IPS-NIHi7 (cell line): ENCODE measurements at regions not wholly inside any gene's neighbourhood (a gene's known extent, or its start where the extent isn't known, plus 50 kb on each side); places are given as distances from the start of the nearest gene placed in this dataset.
"Not testable (repeated sequence)": the region's sequence is repeated elsewhere in the genome, so short reads cannot be mapped to it uniquely, and the experiment has no call there.

Experiments
- DNase-seq: peaks from one replicate; pipeline ENCODE4 v3.0.0; 2012; ENCODE audit warnings: mixed read lengths; ENCODE audit errors: extremely low spot score

DNA sequence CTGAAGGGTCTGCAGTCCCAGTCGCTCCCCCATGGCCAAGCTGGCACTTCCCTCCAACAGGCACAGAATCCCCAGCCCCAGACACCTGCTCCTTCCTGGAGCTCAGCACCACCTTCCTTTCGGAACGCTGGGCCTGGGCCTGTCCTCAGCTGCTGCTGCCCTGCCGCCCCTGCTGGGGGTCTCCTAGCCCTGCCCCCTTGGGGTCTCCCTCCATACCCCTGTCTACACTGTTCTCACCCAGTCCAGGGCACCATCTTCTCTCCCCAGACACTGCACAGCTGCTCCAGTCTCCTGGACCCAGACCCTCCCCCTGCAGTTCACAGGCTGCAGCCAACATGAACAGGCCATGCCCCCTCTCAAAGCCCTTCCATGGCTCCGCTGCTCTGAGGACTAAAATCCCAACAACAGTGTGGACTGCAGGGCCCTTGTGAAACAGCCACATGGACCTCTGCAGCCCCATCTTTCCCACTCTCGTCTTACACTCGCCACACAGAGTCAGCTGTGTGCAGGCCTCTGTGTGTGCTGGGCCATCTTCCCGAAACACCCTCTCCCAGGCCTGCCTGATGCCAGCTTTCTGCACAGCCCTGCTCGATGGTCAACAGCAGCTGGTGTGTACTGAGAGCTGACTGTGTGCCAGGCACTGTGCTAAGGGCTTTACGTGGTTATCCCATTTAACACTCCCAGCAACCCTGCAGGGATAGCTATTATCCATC is 361.3 kb downstream of the MATN1 start:
- DNase-seq, result not testable (repeated sequence)

GRCh38 chr1:30360753-30361152 is 362.6 kb downstream of the MATN1 start:
- DNase-seq, result no peak

GRCh38 chr1:30360281-30360680 is 363.1 kb downstream of the MATN1 start:
- no peak for DNase-seq

DNA sequence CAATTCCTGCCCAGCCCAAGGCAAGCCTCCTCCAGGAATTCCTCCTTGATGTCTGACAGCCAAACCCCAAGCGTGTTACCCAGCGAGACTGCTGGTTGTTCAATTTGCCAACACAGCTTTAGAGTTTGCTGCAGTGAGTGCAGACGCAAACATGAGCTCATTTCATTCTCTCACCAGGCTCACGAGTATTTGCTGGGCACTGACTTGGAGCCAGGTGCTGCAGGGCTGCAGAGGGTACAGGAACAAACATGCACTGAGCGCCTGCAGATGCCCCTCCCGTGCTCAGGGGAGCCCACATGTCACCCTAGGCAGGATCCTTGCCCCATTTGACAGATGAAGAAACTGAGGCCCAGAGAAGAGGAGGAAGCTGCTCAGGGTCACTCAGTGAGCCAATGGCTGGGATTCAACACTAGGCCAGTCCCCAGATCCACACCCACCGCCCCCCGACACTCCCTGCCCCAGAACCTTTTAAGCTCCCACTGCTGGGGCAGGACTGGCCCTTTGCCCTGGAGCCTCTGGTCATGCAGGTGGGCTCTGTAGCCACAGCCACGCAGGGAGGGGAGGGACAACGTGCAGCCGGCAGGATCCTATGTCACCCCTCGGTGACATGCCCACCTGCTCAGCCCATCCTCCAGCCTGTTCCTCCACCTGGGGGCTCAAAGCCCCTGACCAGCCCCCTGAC is 363.7 kb downstream of the MATN1 start:
- DNase-seq, result no peak

DNA sequence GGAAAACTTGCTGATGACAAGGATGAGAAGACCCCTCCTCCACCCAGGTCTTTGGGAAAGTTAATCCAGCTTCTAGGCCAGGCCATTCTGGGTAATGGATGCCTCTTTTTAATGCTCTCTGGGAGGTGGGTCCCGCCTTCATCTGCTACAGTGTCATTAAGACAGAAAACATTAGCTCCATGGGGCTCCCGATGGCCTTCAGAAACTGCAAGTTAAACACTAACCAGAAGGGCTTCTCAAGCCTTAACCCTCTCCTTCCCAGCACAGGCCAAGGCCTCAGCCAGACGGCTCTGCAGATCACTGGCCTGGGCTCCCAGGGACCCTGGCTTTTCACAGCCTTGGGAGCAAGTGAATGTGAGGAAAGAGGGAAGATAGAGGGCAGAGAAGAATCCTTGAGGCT is 364.9 kb downstream of the MATN1 start:
- DNase-seq, result no peak

GRCh38 chr1:30356839-30357238 is 366.5 kb downstream of the MATN1 start:
- no peak for DNase-seq

DNA sequence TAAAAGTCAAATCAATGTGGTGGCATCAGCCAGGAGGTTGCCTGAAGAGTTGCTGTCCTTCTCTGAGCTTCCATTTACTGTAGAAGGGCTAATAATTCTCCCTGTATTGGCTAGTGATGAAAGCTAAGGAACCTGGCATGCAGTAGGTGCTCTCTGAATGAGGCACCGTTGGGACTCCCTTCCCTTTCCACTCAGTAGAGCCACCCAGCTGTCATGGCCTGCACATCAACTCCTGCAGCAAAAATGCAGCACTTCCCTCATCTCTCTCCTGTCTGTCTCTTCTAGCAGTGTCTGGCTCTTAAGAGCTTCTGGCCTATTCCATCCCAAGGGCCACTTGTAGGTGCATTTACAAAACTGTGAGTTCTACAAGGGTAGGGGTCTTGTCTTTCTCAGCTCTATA is 369.0 kb downstream of the MATN1 start:
- DNase-seq, result no peak

DNA sequence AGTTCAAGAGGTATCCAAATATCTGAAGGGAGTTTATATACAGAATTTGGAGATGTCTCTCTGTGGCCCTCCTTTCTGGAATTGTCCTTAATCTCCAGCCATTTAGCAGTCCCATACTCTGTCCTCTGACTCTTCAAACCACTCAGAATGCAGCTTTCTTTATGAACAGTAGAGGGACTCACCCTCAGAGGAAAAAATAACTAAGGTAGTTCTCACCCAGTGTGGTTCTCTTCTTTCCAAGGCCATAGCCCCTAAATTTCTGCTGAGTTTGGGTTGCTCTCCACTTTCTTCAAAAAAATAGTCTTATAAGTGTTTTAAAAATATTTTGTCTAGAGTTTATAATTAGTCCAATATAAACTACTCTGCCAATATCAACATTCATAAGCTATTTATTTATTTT is 369.7 kb downstream of the MATN1 start:
- peak; percentile 41 for DNase-seq

DNA sequence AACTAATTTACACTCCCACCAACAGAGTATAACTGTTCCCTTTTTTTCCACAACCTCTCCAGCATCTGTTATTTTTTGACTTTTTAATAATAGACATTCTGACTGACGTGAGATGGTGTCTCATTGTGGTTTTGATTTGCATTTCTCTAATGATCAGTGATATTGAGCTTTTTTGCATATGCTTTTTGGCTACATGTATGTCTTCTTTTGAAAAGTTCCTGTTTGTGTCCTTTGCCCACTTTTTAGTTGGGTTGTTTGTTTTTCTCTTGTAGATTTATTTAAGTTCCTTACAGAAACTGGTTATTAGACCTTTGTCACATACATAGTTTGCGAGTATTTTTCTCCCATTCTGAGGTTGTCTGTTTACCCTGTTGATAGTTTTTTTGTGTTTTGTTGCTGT is 375.2 kb downstream of the MATN1 start:
- no peak for DNase-seq

DNA sequence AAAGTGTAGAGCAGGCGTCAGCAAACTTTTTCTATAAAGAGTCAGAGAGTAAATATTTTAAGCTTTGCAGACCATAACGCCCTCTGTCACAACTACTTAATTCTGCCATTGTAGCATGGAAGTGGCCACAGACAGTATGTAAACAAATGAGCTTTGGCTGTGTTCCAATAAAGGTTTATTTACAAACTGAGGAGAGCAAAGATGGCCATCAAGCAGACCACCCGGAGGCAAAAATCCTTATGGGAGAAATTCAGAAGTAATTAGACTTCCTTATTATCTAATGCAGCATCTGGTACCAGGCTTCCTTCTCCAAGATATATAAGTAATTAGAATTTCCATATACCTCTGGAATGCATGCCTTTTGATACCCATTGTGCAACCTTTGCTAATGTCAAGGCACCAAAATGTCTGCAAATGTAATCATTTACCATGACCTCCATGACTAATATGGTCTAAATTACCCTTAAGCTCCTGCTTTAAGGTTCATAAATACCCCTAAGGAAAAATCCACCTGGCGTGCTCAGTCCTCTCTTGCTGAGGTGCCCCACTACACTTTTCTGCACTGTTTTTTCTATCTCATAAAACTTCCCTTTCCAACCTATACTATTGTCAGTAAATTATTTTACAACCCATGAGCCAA is 377.8 kb downstream of the MATN1 start:
- no peak for DNase-seq

DNA sequence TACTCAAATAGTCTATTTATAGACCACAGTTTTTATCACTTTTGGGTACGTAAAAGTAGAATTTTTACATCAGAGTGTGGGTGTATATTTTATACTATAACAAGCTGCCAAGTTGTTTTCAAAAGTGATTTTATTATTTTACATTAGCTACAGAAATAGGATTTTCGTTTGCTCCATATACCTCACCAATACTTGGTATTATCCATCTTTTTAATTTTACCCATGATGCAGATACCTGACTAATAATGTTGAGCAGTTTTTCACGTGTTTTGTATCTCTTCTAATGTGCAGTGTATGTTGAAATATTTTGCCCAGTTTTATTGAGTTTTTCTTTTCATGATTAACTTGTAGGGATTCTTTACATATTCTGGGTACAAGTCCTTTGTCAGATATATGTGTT is 379.8 kb downstream of the MATN1 start:
- no peak for DNase-seq

DNA sequence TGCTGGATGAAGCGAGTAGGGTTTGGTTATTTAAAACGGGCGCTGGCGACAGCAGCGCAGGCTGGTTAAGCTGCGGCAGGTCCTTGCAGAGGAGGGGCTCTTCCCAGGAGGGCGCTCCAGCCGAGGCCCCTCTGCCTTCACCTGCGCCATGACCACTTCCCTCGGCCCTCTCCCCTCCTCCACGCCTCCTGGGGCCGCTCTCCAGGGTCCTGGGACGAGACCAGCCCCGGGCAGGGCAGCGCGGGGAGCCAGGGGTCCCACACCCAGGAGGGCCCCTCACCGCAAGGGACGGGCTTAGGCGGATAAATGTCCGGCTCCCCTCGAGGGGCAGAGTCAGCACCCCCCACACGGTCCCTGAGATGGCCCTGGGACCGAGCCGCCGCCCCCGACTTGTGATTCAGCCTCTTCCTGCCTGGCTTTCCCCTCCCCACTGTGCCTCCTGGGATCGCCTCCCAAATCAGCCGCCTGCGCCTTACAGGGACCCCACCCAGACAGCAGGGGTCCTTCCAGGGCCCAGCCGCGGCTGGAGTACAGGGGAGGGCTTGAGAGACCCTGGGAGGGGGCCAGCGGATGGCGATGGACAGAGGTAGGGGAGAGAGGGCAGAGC is 380.7 kb downstream of the MATN1 start:
- peak; percentile 50 for DNase-seq

DNA sequence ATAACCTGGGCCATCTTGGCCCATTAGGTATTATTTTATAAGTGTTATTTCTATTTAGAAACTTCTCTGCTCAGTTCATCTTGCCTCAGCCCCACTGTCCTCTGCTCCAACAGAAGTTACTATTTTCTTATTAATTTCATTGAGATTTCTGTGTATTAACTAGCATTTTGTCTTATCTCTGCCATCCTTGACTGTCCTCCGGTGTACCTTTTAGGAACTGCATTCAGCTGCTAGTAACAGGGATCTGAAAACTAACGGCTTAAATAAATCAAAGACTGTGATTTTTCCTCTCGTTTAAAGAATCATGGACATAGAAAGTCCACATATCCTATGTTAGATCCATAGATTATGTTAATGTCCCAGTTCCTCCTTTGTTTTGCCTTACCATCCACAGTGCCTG is 382.5 kb downstream of the MATN1 start:
- no peak for DNase-seq

DNA sequence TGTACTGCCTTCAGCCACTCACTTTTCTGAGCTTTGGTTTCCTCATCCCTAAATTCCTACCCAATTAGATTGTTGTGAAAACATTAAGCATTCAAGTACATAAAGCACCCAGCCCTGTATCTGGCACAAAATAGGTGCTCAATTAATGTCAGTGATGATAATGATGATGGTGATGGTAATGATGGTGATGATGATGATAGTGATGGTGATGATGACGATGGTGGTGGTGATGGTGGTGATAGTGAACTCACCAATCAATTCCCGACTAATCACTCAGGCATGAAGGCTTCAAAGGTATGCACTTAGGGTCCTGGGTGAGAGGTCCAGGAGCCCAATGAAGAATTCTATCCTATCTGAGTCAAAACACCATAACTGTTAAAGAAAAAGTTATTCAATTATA is 383.5 kb downstream of the MATN1 start:
- DNase-seq, result no peak

DNA sequence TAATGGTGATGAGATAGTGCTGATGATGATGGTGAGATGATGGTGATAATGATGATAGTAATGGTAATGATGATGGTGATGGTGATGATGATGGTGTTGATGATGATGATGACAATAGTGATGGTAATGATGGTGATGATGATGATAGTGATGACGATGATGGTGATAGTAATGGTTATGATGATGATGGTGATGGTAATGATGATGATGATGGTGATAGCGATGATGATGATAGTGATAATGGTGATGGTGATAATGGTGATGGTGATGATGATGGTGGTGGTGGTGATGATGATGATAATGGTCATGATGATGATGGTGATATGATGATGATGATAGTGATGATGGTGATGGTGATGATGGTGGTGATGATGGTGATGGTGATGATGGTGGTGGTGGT is 384.6 kb downstream of the MATN1 start:
- no peak for DNase-seq

GRCh38 chr1:30337324-30337620 is 386.1 kb downstream of the MATN1 start:
- DNase-seq, result no peak

DNA sequence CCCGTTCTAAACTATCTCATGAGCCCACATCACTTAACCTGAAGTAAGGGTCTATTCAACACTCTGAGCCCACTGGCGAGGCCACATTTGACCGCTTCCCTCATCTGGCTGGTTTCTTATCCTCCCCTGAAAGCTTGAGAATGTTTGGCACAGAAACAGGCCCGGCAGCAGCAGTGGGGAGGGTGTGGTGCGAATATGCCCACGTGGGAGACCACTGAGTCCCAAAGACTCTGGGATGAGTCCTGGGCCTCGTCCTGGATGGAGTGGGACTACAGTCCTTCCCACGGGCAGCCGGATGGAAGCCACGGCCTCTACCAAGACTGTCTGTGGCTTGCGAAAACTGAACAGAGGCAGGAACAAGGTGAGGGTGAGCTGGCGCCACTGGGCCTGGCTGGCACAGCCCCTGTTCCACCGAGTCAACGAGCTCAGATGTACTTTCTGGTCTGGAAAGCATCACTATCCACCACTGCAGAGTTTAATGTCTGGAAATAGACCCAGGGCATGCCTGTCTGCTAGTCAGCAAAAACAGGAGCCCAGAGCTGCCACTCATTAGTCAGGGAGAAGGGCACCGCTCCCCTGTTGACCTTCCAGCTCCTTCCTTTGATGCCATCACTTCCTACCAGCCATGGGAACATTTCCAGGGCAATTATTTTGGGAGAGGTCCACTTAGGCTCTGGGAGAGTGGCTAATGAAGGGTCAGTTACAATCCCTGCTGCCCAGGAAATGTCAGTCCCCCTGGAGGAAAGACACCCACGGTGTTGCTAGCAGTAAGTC is 386.6 kb downstream of the MATN1 start:
- DNase-seq, result no peak

DNA sequence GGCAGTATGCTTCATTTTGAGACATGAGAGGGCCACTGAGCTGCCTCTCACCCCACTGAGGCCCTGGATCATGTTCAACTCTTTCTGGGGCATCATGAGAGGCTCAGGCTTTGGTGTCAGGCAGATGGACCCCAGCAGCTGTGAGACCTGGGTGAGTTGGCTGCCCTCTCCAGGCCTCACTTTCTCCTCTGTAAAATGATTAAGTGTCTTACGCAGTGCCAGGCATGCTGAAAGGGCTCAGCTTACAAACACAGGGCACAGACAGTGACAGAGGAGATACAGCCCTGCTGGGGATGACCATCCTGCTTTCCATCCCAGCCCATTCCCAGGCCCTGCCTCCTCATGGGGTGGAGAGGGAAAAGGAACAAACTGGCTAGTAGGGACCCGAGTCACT is 387.4 kb downstream of the MATN1 start:
- no peak for DNase-seq

- no peak for DNase-seq
Observed at GRCh38 chr1:30335389-30335996, 387.9 kb downstream of the MATN1 start.

- DNase-seq, result no peak
Observed at GRCh38 chr1:30334767-30335166, 388.6 kb downstream of the MATN1 start.
